LNCAP (cell line): ENCODE measurements at regions not wholly inside any gene's neighbourhood (a gene's known extent, or its start where the extent isn't known, plus 50 kb on each side); places are given as distances from the start of the nearest gene placed in this dataset.

Experiments used
- CTCF ChIP-seq: fragments of 450-650 bp; IDR thresholded peaks from 2 replicates; pipeline ENCODE4 v1.5.1; 2017; ENCODE audit warnings: mild to moderate bottlenecking

GRCh38 chr3:161859865-161860450 lies 363.4 kb downstream of the OTOL1 start:
- no peak for TF ChIP-seq CTCF

DNA sequence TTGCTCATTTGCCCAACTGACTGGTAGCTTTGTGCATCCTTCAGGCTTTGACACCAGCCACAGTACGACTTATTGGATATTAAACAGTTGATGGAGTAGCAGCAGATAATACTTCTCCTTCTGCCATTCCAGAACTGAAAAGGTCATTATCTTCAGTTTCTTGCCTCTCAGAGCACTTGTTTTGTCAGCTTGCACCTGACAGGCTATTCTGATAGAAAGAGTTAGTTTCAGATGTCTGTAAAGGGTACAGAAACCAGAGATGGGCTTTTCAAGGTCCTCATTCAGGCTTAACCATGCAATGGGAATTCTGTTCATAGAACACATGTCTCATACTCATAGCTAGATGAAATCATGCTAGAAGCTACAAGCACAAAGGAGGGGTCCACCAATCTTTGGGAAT lies 367.2 kb downstream of the OTOL1 start:
- no peak for TF ChIP-seq CTCF

DNA sequence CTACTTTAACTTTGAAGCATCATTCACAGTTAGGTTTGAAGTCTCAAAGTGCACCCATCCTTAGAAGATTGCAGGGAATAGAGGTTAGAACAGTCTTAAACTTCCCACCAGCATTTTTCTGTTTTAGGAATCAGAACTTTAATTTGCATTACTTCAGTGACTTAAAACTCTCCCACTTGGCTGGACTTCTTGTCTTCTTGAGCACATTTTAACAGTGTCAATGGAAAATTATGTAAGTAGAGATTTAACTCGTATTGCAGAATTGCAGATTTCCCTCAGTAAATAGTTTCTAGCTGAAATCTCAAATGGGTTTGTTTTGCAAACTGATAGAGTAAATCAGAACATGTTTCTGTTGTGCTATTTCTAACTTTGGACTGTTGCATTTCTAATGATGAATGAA lies 369.6 kb downstream of the OTOL1 start:
- no peak for TF ChIP-seq CTCF

GRCh38 chr3:161875483-161875882 lies 378.9 kb downstream of the OTOL1 start:
- no peak for TF ChIP-seq CTCF

DNA sequence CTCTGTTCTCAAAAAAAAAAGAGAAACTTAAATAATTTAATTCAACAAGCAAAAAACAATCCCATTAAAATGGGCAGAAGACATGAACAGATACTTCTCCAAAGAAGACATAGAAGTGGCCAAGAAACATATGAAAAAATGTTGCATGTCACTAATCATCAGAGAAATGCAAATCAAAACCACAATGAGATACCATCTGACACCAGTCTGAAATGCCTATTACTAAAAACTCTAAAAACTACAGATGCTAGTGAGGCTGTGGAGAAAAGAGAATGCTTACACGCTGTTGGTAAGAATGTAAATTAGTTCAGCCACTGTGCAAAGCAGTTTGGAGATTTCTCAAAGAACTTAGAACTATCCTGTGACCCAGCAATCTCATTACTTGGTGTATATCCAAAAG lies 382.9 kb downstream of the OTOL1 start:
- TF ChIP-seq CTCF: no peak

GRCh38 chr3:161884830-161885229 lies 388.2 kb downstream of the OTOL1 start:
- TF ChIP-seq CTCF: no peak

DNA sequence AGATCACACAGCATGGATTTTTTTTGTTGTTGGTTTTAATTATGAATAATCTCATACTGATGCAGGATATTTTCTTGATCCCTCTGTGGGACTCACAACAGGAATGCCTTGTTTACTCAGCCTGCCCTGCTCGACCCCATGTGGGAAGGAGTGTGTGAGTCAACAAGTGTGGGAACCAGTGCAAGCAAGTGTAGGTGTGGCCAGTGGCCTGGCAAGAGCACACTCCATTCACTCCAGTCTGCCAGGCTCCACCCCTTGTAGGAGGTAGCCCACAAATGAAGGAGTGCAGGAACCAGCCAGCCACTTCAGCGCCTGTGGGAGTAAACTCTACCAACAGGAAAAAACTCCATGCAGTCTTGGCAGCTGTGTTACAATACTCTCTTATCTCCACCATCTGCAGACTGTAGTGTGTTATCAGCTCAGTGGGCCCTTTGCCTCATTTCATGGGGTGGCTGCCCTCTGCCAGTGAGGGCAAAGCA lies 393.6 kb downstream of the OTOL1 start:
- TF ChIP-seq CTCF: no peak

DNA sequence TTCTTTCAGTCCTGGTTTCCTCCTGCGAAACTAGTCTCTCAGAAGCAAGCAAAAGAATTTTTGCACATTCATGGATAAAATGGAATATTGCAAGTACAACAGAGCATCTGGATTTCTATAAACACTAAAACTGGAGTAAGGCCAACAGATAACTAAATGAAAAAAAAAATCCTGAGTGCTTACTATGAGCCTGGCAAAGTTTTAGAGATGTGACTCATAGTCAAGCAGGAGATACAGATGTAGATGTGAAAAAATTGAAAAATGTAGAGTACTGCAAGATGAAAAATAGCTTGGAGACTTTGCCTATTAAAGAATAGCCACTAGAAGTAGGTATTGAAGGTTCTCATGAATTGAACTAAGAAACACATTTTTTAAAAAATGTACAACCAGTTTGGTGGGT lies 397.4 kb downstream of the OTOL1 start:
- TF ChIP-seq CTCF: no peak
